ENCODE measurements at regions not wholly inside any gene's neighbourhood (a gene's known extent, or its start where the extent isn't known, plus 50 kb on each side); places are given as distances from the start of the nearest gene placed in this dataset.

DNA sequence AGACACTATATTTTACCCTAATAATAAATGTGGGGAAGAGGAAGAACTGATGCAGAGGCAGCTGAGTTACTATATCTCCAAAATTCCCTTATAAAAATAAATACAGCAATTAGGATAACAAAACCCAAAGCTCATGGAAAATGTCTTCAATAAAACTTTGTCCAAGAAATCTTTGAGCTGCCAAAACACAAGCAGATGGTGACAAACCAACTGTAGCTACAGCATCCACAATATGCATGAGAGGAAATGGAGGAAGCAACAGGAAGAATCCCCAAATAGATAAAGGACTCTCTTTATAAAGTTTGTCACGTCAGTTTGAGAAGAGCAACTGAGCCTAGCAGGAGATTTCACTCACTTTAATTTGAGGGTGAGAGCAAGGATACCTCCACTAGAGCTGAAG lies 638.2 kb downstream of the IGSF11 start:
- Histone ChIP-seq H3K9me3 (replicated peaks in 1 of 3) (no peaks in the 10 kb centered on the region), H3K27me3 (no peaks in the 10 kb centered on the region), H3K4me3 (no peak overlapping the region), H3K36me3 (replicated peaks in 1 of 2) (no peaks in the 10 kb centered on the region), H3K27ac (no peak overlapping the region), H3K4me1 (replicated peaks in 1 of 2) (no peaks in the 10 kb centered on the region)
- intact Hi-C loops (cut with DNase I) = no loop called here
- TF ChIP-seq POLR2A (IDR thresholded peaks at IDR 0.05) = no peak
- WGBS, 4 donors = 33 to 54% (median 42%) methylated on average over 1 of the region's 1 CpG
- DNase-seq = no peak

DNA sequence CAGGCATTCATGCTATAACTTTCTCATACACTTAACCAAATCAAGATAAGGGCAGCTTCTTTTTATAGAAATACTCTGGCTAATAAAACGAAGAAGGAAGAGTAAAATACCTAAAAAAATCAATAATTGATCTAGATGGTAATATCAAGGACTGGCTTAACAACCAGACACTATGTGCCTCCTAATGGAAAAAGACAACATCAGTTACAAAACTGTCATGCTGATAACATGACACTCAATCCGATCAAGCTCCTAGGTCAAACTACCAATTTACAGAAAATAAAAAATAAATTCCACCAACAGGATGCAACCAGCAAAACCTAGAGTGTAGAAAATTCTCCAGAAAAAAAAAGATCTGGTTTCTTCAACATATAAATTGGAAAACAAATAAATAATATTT lies 634.6 kb downstream of the IGSF11 start:
- Histone ChIP-seq H3K27me3 (no peaks in the 10 kb centered on the region), H3K36me3 (replicated peaks in 1 of 2) (no peaks in the 10 kb centered on the region), H3K4me1 (replicated peaks in 1 of 2) (no peaks in the 10 kb centered on the region), H3K9me3 (replicated peaks in 1 of 3) (no peaks in the 10 kb centered on the region), H3K4me3 (no peak overlapping the region), H3K27ac (no peak overlapping the region)
- intact Hi-C loops (cut with DNase I) = no loop called here
- TF ChIP-seq, protein P1, sequence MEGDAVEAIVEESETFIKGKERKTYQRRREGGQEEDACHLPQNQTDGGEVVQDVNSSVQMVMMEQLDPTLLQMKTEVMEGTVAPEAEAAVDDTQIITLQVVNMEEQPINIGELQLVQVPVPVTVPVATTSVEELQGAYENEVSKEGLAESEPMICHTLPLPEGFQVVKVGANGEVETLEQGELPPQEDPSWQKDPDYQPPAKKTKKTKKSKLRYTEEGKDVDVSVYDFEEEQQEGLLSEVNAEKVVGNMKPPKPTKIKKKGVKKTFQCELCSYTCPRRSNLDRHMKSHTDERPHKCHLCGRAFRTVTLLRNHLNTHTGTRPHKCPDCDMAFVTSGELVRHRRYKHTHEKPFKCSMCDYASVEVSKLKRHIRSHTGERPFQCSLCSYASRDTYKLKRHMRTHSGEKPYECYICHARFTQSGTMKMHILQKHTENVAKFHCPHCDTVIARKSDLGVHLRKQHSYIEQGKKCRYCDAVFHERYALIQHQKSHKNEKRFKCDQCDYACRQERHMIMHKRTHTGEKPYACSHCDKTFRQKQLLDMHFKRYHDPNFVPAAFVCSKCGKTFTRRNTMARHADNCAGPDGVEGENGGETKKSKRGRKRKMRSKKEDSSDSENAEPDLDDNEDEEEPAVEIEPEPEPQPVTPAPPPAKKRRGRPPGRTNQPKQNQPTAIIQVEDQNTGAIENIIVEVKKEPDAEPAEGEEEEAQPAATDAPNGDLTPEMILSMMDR (IDR thresholded peaks at IDR 0.05) = no peak
- no peak for TF ChIP-seq POLR2A (IDR thresholded peaks at IDR 0.05)
- 58 to 69% (median 62%) methylated on average over 2 of the region's 2 CpGs for WGBS, 4 donors
- DNase-seq = no peak

DNA sequence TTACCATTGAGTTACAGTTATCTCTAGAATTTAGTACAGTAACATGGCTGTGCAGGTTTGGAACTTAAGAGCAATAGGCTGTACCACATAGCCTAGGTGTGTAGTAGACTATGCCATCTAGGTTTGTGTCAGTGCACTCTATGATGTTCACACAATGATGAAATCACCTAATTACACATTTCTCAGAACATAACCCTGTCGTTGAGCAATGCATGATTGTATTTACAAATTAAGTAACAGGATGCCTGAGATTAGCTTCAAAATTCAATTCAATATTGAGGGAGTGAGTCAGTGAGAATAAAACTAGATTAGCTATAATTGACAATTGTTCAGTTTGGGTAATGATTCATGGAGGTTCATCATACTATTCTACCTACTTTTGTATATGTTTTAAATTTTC lies 633.8 kb downstream of the IGSF11 start:
- Histone ChIP-seq H3K27ac (no peak overlapping the region), H3K27me3 (no peaks in the 10 kb centered on the region)

DNA sequence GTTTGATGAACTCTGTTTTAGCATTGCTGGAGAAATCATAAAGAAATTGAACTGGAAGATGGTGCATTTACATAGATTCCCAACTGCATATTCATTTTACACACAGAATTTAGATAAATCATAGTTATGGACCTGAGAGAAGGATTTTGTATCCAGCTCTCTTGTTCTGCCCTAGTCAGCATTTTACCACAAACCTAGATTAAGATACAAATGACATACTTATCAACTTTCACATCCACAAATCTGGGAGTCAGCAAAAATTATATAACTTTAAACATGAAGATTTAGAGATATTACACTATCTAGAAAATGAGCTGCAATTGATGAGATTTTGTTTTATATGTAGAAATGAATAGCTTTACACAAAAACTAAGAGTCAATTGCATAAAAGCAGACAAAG lies 632.8 kb downstream of the IGSF11 start:
- no peaks in the 10 kb centered on the region for H3K27me3 ChIP-seq
- no peaks in the 10 kb centered on the region for H3K36me3 ChIP-seq (replicated peaks in 1 of 2)
- intact Hi-C loops (cut with DNase I) = no loop called here
- no peaks in the 10 kb centered on the region for H3K4me1 ChIP-seq (replicated peaks in 1 of 2)
- no peak overlapping the region for H3K27ac ChIP-seq
- H3K4me3 ChIP-seq = no peak overlapping the region
- no peak for DNase-seq
- no peak for TF ChIP-seq POLR2A (IDR thresholded peaks at IDR 0.05)
- TF ChIP-seq, protein P1 (IDR thresholded peaks at IDR 0.05) = no peak
- no peaks in the 10 kb centered on the region for H3K9me3 ChIP-seq (replicated peaks in 1 of 3)

More for the DNA sequence above, 633.8 kb downstream of the IGSF11 start:
- intact Hi-C loops (cut with DNase I) = no loop called here
- Histone ChIP-seq H3K4me1 (replicated peaks in 1 of 2) (no peaks in the 10 kb centered on the region), H3K9me3 (replicated peaks in 1 of 3) (no peaks in the 10 kb centered on the region), H3K36me3 (replicated peaks in 1 of 2) (no peaks in the 10 kb centered on the region), H3K4me3 (no peak overlapping the region)
- 48 to 81% (median 61%) methylated on average over 1 of the region's 1 CpG for WGBS, 4 donors
- TF ChIP-seq, protein P1 (IDR thresholded peaks at IDR 0.05) = no peak
- TF ChIP-seq POLR2A (IDR thresholded peaks at IDR 0.05) = no peak
- no peak for DNase-seq

DNA sequence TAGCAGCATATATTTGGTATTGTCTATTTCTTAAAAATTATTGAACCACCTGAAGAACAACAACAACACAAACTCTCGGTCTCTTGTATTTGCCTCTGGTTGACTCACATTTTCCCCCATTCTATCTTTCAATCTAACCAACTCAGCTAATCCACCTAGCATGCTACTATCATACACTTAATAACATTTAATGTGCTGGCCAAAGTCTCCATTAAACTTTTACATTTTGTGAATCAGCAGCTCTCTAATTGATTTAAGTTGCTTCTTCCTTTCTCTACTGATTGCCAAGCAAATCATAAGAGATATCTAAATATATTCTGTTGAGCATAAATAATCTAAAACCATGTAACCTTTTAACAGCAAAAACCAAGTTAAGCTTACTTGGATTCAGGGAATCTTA lies 631.7 kb downstream of the IGSF11 start:
- no peak for TF ChIP-seq POLR2A (IDR thresholded peaks at IDR 0.05)
- TF ChIP-seq, protein P1 (IDR thresholded peaks at IDR 0.05) = no peak
- no peaks in the 10 kb centered on the region for H3K36me3 ChIP-seq (replicated peaks in 1 of 2)
- WGBS, 4 donors = 70 to 86% (median 85%) methylated on average over 1 of the region's 1 CpG
- H3K27ac ChIP-seq = no peak overlapping the region
- H3K4me1 ChIP-seq (replicated peaks in 1 of 2) = no peaks in the 10 kb centered on the region
- no peak for DNase-seq
- no peaks in the 10 kb centered on the region for H3K27me3 ChIP-seq
- no peak overlapping the region for H3K4me3 ChIP-seq
- no peaks in the 10 kb centered on the region for H3K9me3 ChIP-seq (replicated peaks in 1 of 3)
- intact Hi-C loops (cut with DNase I) = no loop called here

Data from adrenal gland (tissue), 9 donors.